GM12878 (cell line): ENCODE measurements at regions not wholly inside any gene's neighbourhood (a gene's known extent, or its start where the extent isn't known, plus 50 kb on each side); places are given as distances from the start of the nearest gene placed in this dataset.
"Not testable (repeated sequence)": the region's sequence is repeated elsewhere in the genome, so short reads cannot be mapped to it uniquely, and the experiment has no call there.

Experiments used
- CBX3 ChIP-seq: fragments of 200-600 bp; sonication (generic); IDR thresholded peaks from 2 replicates; pipeline ENCODE4 v1.6.1; 2016; ENCODE audit warnings: low read depth, borderline replicate concordance
- EZH2 ChIP-seq: IDR thresholded peaks from 2 replicates; pipeline ENCODE4 v1.6.1; 2012; ENCODE audit warnings: low read depth, mild to moderate bottlenecking, control low read depth, inconsistent platforms, low read length, borderline replicate concordance; ENCODE audit not compliant: control insufficient read depth
- MAX ChIP-seq: IDR thresholded peaks from 2 replicates; pipeline ENCODE4 v1.6.1; 2012; ENCODE audit warnings: low read depth, low read length, improper control_type of control experiment
- MXI1 ChIP-seq: fragments of 150-350 bp; IDR thresholded peaks from 2 replicates; pipeline ENCODE4 v1.6.1; 2011; ENCODE audit warnings: low read depth, mild to moderate bottlenecking, inconsistent platforms, low read length, improper control_type of control experiment
- TF ChIP-seq, protein P1 (sequence below): IDR thresholded peaks from 2 replicates; pipeline ENCODE4 v1.6.1; 2011; ENCODE audit warnings: low read depth, mild to moderate bottlenecking, low read length, moderate library complexity, borderline replicate concordance; ENCODE audit errors: extremely low read depth
- TF ChIP-seq, protein P2 (sequence below), 3 experiments: IDR thresholded peaks in 2 of 3; conservative IDR thresholded peaks in 1 of 3; 2 replicates each; pipeline ENCODE4 v1.5.1; 2011; ENCODE audit warnings: low read depth in 3 of 3, low read length in 3 of 3, mild to moderate bottlenecking in 3 of 3, control low read depth in 2 of 3, moderate library complexity in 2 of 3, inconsistent platforms in 1 of 3, mixed read lengths in 1 of 3; ENCODE audit not compliant: control insufficient read depth in 2 of 3, insufficient read depth in 1 of 3; ENCODE audit errors: extremely low read depth in 1 of 3
- TF ChIP-seq, protein P3 (sequence below): fragments of 450-650 bp; IDR thresholded peaks from 2 replicates; pipeline ENCODE4 v1.6.1; 2017; ENCODE audit warnings: antibody characterized with exemption, mild to moderate bottlenecking, moderate library complexity

DNA sequence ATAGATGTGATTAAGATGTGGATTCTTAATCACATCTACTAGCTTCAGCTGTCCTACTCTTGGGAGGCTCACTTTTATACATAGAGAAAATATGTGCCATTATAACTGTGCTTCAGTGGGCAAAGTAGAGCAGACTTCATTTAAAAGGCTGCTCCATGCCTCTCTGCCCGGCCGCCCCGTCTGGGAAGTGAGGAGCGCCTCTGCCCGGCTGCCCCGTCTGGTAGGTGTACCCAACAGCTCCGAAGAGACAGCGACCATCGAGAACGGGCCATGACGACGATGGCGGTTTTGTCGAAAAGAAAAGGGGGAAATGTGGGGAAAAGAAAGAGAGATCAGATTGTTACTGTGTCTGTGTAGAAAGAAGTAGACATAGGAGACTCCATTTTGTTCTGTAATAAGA, 126.4 kb downstream of the TMX1 start:
- TF ChIP-seq, protein P1, sequence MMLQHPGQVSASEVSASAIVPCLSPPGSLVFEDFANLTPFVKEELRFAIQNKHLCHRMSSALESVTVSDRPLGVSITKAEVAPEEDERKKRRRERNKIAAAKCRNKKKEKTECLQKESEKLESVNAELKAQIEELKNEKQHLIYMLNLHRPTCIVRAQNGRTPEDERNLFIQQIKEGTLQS, result not testable (repeated sequence)
- not testable (repeated sequence) for TF ChIP-seq MXI1, CBX3, EZH2, MAX
- TF ChIP-seq, protein P2, sequence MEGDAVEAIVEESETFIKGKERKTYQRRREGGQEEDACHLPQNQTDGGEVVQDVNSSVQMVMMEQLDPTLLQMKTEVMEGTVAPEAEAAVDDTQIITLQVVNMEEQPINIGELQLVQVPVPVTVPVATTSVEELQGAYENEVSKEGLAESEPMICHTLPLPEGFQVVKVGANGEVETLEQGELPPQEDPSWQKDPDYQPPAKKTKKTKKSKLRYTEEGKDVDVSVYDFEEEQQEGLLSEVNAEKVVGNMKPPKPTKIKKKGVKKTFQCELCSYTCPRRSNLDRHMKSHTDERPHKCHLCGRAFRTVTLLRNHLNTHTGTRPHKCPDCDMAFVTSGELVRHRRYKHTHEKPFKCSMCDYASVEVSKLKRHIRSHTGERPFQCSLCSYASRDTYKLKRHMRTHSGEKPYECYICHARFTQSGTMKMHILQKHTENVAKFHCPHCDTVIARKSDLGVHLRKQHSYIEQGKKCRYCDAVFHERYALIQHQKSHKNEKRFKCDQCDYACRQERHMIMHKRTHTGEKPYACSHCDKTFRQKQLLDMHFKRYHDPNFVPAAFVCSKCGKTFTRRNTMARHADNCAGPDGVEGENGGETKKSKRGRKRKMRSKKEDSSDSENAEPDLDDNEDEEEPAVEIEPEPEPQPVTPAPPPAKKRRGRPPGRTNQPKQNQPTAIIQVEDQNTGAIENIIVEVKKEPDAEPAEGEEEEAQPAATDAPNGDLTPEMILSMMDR (IDR thresholded peaks at IDR 0.05 in 2 of 3, conservative IDR thresholded peaks at IDR 0.05 in 1 of 3; ENCODE audit: control insufficient read depth in 2 of 3, extremely low read depth in 1 of 3, insufficient read depth in 1 of 3, low read depth in 3 of 3, low read length in 3 of 3), result not testable (repeated sequence)
- TF ChIP-seq, protein P3, sequence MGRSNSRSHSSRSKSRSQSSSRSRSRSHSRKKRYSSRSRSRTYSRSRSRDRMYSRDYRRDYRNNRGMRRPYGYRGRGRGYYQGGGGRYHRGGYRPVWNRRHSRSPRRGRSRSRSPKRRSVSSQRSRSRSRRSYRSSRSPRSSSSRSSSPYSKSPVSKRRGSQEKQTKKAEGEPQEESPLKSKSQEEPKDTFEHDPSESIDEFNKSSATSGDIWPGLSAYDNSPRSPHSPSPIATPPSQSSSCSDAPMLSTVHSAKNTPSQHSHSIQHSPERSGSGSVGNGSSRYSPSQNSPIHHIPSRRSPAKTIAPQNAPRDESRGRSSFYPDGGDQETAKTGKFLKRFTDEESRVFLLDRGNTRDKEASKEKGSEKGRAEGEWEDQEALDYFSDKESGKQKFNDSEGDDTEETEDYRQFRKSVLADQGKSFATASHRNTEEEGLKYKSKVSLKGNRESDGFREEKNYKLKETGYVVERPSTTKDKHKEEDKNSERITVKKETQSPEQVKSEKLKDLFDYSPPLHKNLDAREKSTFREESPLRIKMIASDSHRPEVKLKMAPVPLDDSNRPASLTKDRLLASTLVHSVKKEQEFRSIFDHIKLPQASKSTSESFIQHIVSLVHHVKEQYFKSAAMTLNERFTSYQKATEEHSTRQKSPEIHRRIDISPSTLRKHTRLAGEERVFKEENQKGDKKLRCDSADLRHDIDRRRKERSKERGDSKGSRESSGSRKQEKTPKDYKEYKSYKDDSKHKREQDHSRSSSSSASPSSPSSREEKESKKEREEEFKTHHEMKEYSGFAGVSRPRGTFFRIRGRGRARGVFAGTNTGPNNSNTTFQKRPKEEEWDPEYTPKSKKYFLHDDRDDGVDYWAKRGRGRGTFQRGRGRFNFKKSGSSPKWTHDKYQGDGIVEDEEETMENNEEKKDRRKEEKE, result not testable (repeated sequence)
